GM21360 (cell line): ENCODE measurements at regions not wholly inside any gene's neighbourhood (a gene's known extent, or its start where the extent isn't known, plus 50 kb on each side); places are given as distances from the start of the nearest gene placed in this dataset.

ENCODE experiments used
- ATAC-seq: cut with Tn5 transposase; IDR thresholded peaks from one replicate; pipeline ENCODE4 v1.9.1; 2021; ENCODE audit warnings: mild to moderate bottlenecking, moderate library complexity; ENCODE audit not compliant: unreplicated experiment

GRCh38 chr21:38959692-38960061 is 153.9 kb downstream of the ETS2 start:
- ATAC-seq, result no peak

- no peak for ATAC-seq
These were observed 153.4 kb downstream of the ETS2 start for GRCh38 chr21:38958940-38959691.

GRCh38 chr21:38958323-38958705 is 152.6 kb downstream of the ETS2 start:
- no peak for ATAC-seq

GRCh38 chr21:38957575-38958322 is 152.0 kb downstream of the ETS2 start:
- no peak for ATAC-seq

GRCh38 chr21:38956856-38957571 is 151.3 kb downstream of the ETS2 start:
- ATAC-seq, result no peak

GRCh38 chr21:38956521-38956855 is 150.8 kb downstream of the ETS2 start:
- no peak for ATAC-seq

GRCh38 chr21:38956007-38956406 is 150.3 kb downstream of the ETS2 start:
- ATAC-seq, result no peak

- ATAC-seq, result no peak
These were observed 149.8 kb downstream of the ETS2 start for GRCh38 chr21:38955495-38955894.

GRCh38 chr21:38954588-38955004 is 148.9 kb downstream of the ETS2 start:
- no peak for ATAC-seq

- ATAC-seq, result no peak
These were observed 147.8 kb downstream of the ETS2 start for GRCh38 chr21:38953516-38953915.

- no peak for ATAC-seq
These were observed 147.2 kb downstream of the ETS2 start for GRCh38 chr21:38952890-38953289.

GRCh38 chr21:38951095-38951730 is 145.5 kb downstream of the ETS2 start:
- ATAC-seq, result no peak

GRCh38 chr21:38950435-38951094 is 144.8 kb downstream of the ETS2 start:
- ATAC-seq, result no peak

GRCh38 chr21:38949070-38949380 is 143.3 kb downstream of the ETS2 start:
- ATAC-seq, result no peak

GRCh38 chr21:38948377-38949069 is 142.8 kb downstream of the ETS2 start:
- no peak for ATAC-seq

GRCh38 chr21:38945545-38946245 is 140.0 kb downstream of the ETS2 start:
- no peak for ATAC-seq

GRCh38 chr21:38944903-38945302 is 139.2 kb downstream of the ETS2 start:
- ATAC-seq, result no peak

- no peak for ATAC-seq
These were observed 138.7 kb downstream of the ETS2 start for GRCh38 chr21:38944402-38944801.

- no peak for ATAC-seq
These were observed 137.1 kb downstream of the ETS2 start for GRCh38 chr21:38942748-38943211.

- no peak for ATAC-seq
These were observed 133.0 kb downstream of the ETS2 start for GRCh38 chr21:38938769-38939168.
